ENCODE measurements at regions not wholly inside any gene's neighbourhood (a gene's known extent, or its start where the extent isn't known, plus 50 kb on each side); places are given as distances from the start of the nearest gene placed in this dataset.

GRCh38 chr5:133709209-133709725, 96.9 kb upstream of the FSTL4 start:
- Histone ChIP-seq H3K4me3 (ENCODE audit: low read depth, low read length, poor library complexity, severe bottlenecking) (no peak overlapping the region), H3K79me2 (ENCODE audit: insufficient read depth, low read depth, low read length) (no peaks in the 10 kb centered on the region), H3K4me2 (ENCODE audit: low read length) (no peak overlapping the region), H3K9me2 (ENCODE audit: insufficient read depth, low read length) (no peaks in the 10 kb centered on the region), H2AFZ (ENCODE audit: low read length) (no peak overlapping the region), H4K20me1 (ENCODE audit: insufficient read depth, low read length) (no peaks in the 10 kb centered on the region), H3K27ac (ENCODE audit: low read depth, low read length, poor library complexity, severe bottlenecking) (no peak overlapping the region), H3K36me3 (ENCODE audit: insufficient read depth, low read length) (no peaks in the 10 kb centered on the region), H3K4me1 (ENCODE audit: insufficient read depth, low read length, poor library complexity, severe bottlenecking) (no peaks in the 10 kb centered on the region), H3K9me3 (ENCODE audit: low read length) (no peaks in the 10 kb centered on the region)
- BruUV-seq (replicated peaks) = no TSS peak
- TF ChIP-seq CTCF (conservative IDR thresholded peaks at IDR 0.05; ENCODE audit: low read length) (no peak), EZH2phosphoT487 (IDR thresholded peaks at IDR 0.05; ENCODE audit: borderline replicate concordance, low read depth, low read length) (no peak)
- intact Hi-C loops (cut with micrococcal nuclease; ENCODE audit: unreplicated experiment) = no loop called here
- ChIA-PET POLR2A (no interaction called here), CTCF (ENCODE audit: unreplicated experiment) (no interaction called here)
- DNase-seq (ENCODE audit: low spot score) = no peak

GRCh38 chr5:133708331-133708850, 96.0 kb upstream of the FSTL4 start:
- no peak for TF ChIP-seq CTCF (conservative IDR thresholded peaks at IDR 0.05; ENCODE audit: low read length)
- no peak for TF ChIP-seq EZH2phosphoT487 (IDR thresholded peaks at IDR 0.05; ENCODE audit: borderline replicate concordance, low read depth, low read length)
- no peak overlapping the region for H2AFZ ChIP-seq (ENCODE audit: low read length)
- H3K79me2 ChIP-seq (ENCODE audit: insufficient read depth, low read depth, low read length) = no peaks in the 10 kb centered on the region
- POLR2A ChIA-PET = no interaction called here
- no TSS peak for BruUV-seq (replicated peaks)
- no peak overlapping the region for H3K4me3 ChIP-seq (ENCODE audit: low read depth, low read length, poor library complexity, severe bottlenecking)
- H3K27ac ChIP-seq (ENCODE audit: low read depth, low read length, poor library complexity, severe bottlenecking) = no peak overlapping the region
- no peak overlapping the region for H3K4me2 ChIP-seq (ENCODE audit: low read length)
- no peaks in the 10 kb centered on the region for H3K36me3 ChIP-seq (ENCODE audit: insufficient read depth, low read length)
- H3K4me1 ChIP-seq (ENCODE audit: insufficient read depth, low read length, poor library complexity, severe bottlenecking) = no peaks in the 10 kb centered on the region
- H3K9me2 ChIP-seq (ENCODE audit: insufficient read depth, low read length) = no peaks in the 10 kb centered on the region
- CTCF ChIA-PET (ENCODE audit: unreplicated experiment) = no interaction called here
- DNase-seq (ENCODE audit: low spot score) = no peak
- H4K20me1 ChIP-seq (ENCODE audit: insufficient read depth, low read length) = no peaks in the 10 kb centered on the region
- no peaks in the 10 kb centered on the region for H3K9me3 ChIP-seq (ENCODE audit: low read length)
- intact Hi-C loops (cut with micrococcal nuclease; ENCODE audit: unreplicated experiment) = no loop called here

GRCh38 chr5:133707629-133708028, 95.3 kb upstream of the FSTL4 start:
- Histone ChIP-seq H3K79me2 (ENCODE audit: insufficient read depth, low read depth, low read length) (no peaks in the 10 kb centered on the region), H3K4me3 (ENCODE audit: low read depth, low read length, poor library complexity, severe bottlenecking) (no peak overlapping the region), H3K36me3 (ENCODE audit: insufficient read depth, low read length) (no peaks in the 10 kb centered on the region), H3K4me1 (ENCODE audit: insufficient read depth, low read length, poor library complexity, severe bottlenecking) (no peaks in the 10 kb centered on the region), H3K27ac (ENCODE audit: low read depth, low read length, poor library complexity, severe bottlenecking) (no peak overlapping the region), H4K20me1 (ENCODE audit: insufficient read depth, low read length) (no peaks in the 10 kb centered on the region), H3K9me3 (ENCODE audit: low read length) (no peaks in the 10 kb centered on the region), H3K9me2 (ENCODE audit: insufficient read depth, low read length) (no peaks in the 10 kb centered on the region), H3K4me2 (ENCODE audit: low read length) (no peak overlapping the region), H2AFZ (ENCODE audit: low read length) (no peak overlapping the region)
- POLR2A ChIA-PET = interaction anchor here (0.6 kb wide), 1 partner anchor 290 kb away, joined by 5 read pairs; no protein-coding TSS in a partner anchor
- intact Hi-C loops (cut with micrococcal nuclease; ENCODE audit: unreplicated experiment) = no loop called here
- DNase-seq (ENCODE audit: low spot score) = no peak
- TF ChIP-seq EZH2phosphoT487 (IDR thresholded peaks at IDR 0.05; ENCODE audit: borderline replicate concordance, low read depth, low read length) = no peak
- TF ChIP-seq CTCF (conservative IDR thresholded peaks at IDR 0.05; ENCODE audit: low read length) = no peak
- BruUV-seq (replicated peaks) = no TSS peak
- CTCF ChIA-PET (ENCODE audit: unreplicated experiment) = no interaction called here

Data from OCI-LY7 (cell line).